GM12875 (cell line): ENCODE measurements at regions not wholly inside any gene's neighbourhood (a gene's known extent, or its start where the extent isn't known, plus 50 kb on each side); places are given as distances from the start of the nearest gene placed in this dataset.
"Not testable (repeated sequence)": the region's sequence is repeated elsewhere in the genome, so short reads cannot be mapped to it uniquely, and the experiment has no call there.

ENCODE experiments used
- H3K4me3 ChIP-seq: one replicate; pipeline ENCODE4 v1.5.1; 2011; ENCODE audit warnings: low read depth, low read length, control low read depth
- TF ChIP-seq, protein P1 (sequence below): IDR thresholded peaks from 2 replicates; pipeline ENCODE4 v1.5.1; 2011; ENCODE audit warnings: low read depth, mild to moderate bottlenecking, control low read depth, inconsistent platforms, low read length, moderate library complexity, borderline replicate concordance; ENCODE audit not compliant: insufficient read depth

GRCh38 chr10:118812393-118812740 lies 57.6 kb upstream of the CACUL1 start:
- H3K4me3 ChIP-seq: no peak overlapping the region
- TF ChIP-seq, protein P1, sequence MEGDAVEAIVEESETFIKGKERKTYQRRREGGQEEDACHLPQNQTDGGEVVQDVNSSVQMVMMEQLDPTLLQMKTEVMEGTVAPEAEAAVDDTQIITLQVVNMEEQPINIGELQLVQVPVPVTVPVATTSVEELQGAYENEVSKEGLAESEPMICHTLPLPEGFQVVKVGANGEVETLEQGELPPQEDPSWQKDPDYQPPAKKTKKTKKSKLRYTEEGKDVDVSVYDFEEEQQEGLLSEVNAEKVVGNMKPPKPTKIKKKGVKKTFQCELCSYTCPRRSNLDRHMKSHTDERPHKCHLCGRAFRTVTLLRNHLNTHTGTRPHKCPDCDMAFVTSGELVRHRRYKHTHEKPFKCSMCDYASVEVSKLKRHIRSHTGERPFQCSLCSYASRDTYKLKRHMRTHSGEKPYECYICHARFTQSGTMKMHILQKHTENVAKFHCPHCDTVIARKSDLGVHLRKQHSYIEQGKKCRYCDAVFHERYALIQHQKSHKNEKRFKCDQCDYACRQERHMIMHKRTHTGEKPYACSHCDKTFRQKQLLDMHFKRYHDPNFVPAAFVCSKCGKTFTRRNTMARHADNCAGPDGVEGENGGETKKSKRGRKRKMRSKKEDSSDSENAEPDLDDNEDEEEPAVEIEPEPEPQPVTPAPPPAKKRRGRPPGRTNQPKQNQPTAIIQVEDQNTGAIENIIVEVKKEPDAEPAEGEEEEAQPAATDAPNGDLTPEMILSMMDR: no peak

DNA sequence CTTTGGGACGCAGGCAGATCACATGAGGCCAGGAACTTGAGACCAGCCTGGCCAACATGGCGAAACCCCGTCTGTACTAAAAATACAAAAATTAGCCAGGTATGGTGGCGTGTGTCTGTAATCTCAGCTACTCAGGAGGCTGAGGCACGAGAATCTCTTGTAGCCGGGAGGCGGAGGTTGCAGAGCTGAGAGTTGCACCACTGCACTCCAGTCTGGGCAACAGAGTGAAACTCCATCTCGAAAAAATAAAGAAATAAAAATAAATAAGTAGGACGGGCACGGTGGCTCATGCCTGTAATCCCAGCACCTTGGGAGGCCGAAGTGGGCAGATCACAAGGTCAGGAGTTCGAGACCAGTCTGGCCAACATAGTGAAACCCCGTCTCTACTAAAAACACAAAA lies 58.2 kb upstream of the CACUL1 start:
- not testable (repeated sequence) for H3K4me3 ChIP-seq

DNA sequence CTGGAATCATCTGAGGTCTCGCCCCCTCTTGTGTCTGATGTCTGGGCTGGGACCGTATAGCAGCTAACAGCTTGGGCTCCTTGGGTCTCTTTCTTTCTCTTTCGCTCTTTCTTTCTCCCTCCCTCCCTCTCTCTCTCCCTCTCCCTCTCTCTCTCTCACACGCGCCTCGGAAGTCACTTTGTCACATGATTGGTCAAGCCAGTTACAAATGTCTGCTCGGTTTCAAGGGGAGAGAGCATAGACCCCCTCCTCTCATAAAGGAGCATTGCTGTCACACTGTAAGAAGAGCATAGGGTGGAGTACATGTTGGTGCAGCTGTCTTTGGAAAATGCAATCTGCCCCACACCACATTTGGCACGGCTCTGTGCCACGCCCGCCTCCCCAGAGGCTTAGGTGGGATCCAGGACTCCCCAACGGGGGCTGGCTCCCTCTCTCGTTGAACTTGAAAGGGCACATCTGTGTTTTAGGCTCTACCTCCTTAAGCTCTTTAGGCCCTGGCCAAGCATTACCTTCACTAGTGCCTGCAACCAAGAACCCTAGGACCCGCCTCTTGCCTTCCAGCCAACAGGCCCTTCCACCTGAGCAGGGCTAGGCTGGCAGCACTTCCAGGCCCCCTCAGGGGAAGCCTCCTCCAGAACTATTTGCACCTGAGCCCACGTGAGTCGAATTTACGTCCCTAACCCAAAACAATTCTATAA lies 61.9 kb upstream of the CACUL1 start:
- TF ChIP-seq, protein P1: no peak

GRCh38 chr10:118817328-118818068 lies 62.7 kb upstream of the CACUL1 start:
- TF ChIP-seq, protein P1: no peak

More for the DNA sequence above, 61.9 kb upstream of the CACUL1 start:
- H3K4me3 ChIP-seq: no peak overlapping the region

GRCh38 chr10:118818621-118819221 lies 64.0 kb upstream of the CACUL1 start:
- no peak overlapping the region for H3K4me3 ChIP-seq
- TF ChIP-seq, protein P1: no peak

More at GRCh38 chr10:118817328-118818068, 62.7 kb upstream of the CACUL1 start:
- H3K4me3 ChIP-seq: no peak overlapping the region

GRCh38 chr10:118820326-118821116 lies 65.8 kb upstream of the CACUL1 start:
- TF ChIP-seq, protein P1: no peak
- no peak overlapping the region for H3K4me3 ChIP-seq

DNA sequence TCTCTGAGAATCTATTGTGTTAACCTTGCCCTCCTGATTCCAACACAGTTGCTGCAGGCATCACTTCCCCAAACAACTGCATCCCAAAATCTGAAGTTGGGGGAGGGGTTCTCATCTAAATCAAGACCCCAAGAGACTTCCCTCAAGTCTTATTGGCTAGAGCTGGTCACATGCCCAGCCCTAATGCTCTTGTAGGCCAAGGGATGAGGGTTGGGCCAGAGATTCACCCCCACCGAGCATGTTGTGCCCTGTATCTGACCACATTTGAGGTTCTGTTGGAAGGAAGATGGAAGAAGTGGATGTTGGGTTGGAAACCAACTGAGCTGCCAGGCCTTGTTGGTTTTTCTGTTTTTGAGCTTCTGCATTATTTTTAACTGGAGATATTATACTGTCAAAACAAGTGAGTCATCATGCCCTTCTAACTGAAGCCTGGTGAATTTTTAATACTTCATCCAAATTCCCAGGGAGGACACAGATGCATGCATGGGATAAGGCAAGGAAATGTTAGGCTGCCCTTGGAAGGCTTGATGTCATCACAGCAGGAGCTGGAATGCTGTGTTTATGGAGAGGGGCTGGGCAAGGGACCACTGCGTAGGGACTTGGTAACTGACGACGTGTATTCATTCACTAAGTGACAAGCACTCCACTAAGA lies 68.6 kb upstream of the CACUL1 start:
- TF ChIP-seq, protein P1: no peak
- H3K4me3 ChIP-seq: no peak overlapping the region
